Astrocyte of the cerebellum (primary cell): ENCODE measurements at regions not wholly inside any gene's neighbourhood (a gene's known extent, or its start where the extent isn't known, plus 50 kb on each side); places are given as distances from the start of the nearest gene placed in this dataset.
A peak's percentile ranks its signal among the peaks of the same experiment; 100 is the strongest.

Experiments used
- DNase-seq: peaks from one replicate; pipeline ENCODE4 v3.0.0-alpha.2; 2011; ENCODE audit warnings: low read depth
- H3K4me3 ChIP-seq: 2 replicates; pipeline ENCODE4 v1.5.1; 2011; ENCODE audit warnings: mild to moderate bottlenecking, low read depth, low read length, moderate library complexity
- CTCF ChIP-seq: IDR thresholded peaks from 2 replicates; pipeline ENCODE4 v1.5.1; 2012; ENCODE audit warnings: low read length, low read depth, moderate library complexity, mild to moderate bottlenecking; ENCODE audit errors: missing control alignments
- in situ Hi-C: cut with HindIII; loops from 2 replicates; pipeline ENCODE4 v1.10.0; 2017; ENCODE audit warnings: low sequenced_read_pairs

- H3K4me3 ChIP-seq, result no peak overlapping the region
- no peak for TF ChIP-seq CTCF
- no peak for DNase-seq
- in situ Hi-C loops, result no loop called here
Observed at GRCh38 chr5:143879646-143880045, 67.7 kb downstream of the HMHB1 start.

DNA sequence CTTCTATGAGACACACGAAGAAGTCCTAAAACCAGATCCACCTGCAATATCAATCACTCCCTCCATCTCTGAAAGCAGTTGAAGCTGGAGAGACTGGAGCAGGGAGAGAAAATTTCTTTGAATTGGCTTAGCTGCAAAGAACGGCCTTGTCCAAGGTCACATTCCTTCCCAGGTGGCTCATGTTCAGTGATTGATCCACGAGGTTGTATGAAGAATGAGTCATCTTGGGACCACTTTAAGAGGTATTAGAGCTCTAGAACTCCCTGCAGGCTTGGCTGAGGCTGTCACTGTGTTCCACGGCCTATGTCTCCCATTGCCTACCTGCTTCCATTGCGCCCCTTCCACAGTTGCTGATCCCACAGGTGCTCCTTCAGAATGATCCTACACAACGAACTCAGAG, 68.2 kb downstream of the HMHB1 start:
- in situ Hi-C loops, result no loop called here

DNA sequence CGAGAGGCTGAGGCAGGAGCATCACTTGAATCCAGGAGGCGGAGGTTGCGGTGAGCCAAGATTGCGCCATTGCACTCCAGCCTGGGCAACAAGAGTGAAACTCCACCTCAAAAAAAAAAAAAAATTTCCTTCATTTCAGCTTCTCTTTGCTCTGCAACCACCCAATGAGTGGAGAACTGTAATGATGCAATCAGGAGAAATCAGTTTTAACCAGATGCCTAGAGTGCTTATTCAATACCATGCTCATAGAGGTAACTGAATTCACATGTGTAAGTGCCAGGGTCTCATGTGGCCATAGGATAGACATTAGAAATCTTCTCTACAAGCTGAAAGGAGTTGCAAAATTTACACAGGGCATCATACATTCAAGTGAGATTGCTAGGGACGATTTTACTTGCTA, 70.6 kb downstream of the HMHB1 start:
- TF ChIP-seq CTCF, result no peak
- H3K4me3 ChIP-seq, result no peak overlapping the region
- no peak for DNase-seq
- in situ Hi-C loops, result no loop called here

More for the DNA sequence above, 68.2 kb downstream of the HMHB1 start:
- H3K4me3 ChIP-seq, result no peak overlapping the region
- no peak for DNase-seq
- TF ChIP-seq CTCF, result no peak

- in situ Hi-C loops, result no loop called here
- TF ChIP-seq CTCF, result no peak
- DNase-seq, result no peak
- no peak overlapping the region for H3K4me3 ChIP-seq
Observed at GRCh38 chr5:143886096-143886495, 74.1 kb downstream of the HMHB1 start.

DNA sequence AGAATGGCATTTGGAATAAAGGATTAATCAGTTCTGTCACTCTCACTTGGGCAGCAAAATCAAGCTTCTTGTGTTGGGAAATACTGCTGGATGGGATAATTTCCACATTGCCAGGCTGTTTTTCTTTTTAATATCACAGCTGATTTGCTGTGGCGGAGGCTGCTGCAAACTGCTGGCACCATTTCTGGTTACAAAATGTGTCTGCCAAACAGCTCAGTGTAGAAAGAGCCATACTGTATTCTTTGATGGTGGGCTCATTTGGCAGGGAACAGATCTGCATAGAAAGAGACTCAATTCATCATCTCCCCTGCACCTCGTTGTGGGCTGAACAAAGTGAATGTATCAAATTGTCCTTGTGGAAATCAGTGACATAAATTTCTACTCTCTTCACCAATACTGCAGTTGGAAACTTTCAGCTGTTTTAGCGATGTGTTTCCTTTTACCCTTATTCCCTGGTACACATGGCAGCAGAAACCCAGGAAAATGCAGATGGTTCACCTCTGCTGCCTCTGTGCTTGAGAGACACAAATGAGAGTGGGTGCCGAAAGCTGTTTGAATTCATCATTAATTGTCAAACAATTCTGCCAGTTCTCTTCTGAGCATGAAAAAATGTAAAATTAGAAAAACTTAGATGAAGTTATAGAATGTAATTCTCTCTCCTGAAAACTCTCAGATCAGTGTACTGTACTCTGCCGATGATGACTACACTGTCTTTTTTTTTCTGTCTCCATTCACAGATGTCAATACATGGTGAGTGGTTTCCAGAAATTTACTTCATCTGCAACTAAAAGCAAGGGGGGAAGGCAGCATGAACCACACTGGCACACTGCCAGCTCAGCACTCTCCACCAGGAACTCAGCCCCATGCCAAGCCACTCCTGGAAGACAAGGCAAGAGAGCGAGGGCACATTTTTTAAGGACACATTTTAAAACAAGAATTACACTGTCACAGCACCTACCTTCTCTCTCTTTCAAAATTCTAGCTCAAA, 75.0 kb downstream of the HMHB1 start:
- TF ChIP-seq CTCF, result no peak
- peak; percentile 53 for DNase-seq
- H3K4me3 ChIP-seq, result no peak overlapping the region
- in situ Hi-C loops, result no loop called here

DNA sequence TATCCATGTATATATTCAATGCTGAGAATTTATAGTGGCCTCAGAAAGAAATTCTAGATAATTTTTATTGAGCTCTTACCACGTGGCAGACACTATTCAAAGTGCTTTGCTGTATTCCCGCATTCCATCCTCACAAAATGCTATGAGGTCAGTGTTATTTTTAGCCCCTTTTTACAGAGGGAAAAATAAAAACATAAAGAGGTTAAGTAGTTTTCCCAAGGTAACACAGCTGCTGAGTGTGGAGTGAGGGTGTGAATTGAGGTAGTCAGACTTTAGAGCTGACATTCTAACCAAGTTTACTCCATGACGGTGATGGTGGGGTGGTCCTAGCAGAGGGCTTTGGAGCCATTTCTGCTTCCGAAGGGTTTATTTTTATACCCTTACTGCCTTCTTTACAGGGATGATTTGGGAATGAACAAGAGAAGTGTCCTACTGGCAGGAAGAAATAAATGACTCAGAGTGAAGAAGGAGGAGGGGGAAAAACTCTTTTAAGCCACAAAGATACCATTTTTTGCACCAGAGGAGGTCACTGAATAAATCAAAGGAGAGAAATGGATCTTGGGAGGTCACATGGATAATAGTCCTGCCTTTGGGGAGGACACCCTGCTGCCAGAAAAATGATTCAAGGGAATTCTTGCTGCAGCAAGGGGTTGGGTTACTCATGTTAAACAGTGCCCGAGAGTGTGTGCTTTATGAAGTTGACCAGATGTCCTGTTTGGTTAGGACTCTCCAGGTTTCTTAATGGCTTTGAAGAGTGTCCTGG, 76.1 kb downstream of the HMHB1 start:
- peak; percentile 58 for DNase-seq
- TF ChIP-seq CTCF, result no peak
- no peak overlapping the region for H3K4me3 ChIP-seq
- in situ Hi-C loops, result no loop called here
